BJ (cell line): ENCODE measurements at regions not wholly inside any gene's neighbourhood (a gene's known extent, or its start where the extent isn't known, plus 50 kb on each side); places are given as distances from the start of the nearest gene placed in this dataset.

Source experiments
- CTCF ChIA-PET: fragments of 350-600 bp; formaldehyde crosslinking; extraction: SDS; loops from one replicate; lab custom pipeline; 2021; ENCODE audit warnings: antibody characterized with exemption, inconsistent platforms; lab: Yijun Ruan, JAX
- POLR2A ChIA-PET: fragments of 300-600 bp; sonication (Branson Sonifier 250); formaldehyde crosslinking; extraction: SDS; loops from one replicate; lab custom pipeline; 2021; ENCODE audit warnings: antibody characterized with exemption; lab: Charles Lee
- DNase-seq: peaks from one replicate; pipeline ENCODE4 v3.0.0-alpha.2; 2011; ENCODE audit warnings: low read depth
- H3K27me3 ChIP-seq: 2 replicates; pipeline ENCODE4 v1.6.0; 2011; ENCODE audit warnings: low read length; ENCODE audit not compliant: control insufficient read depth, insufficient read depth
- H3K36me3 ChIP-seq: 2 replicates; pipeline ENCODE4 v1.5.1; 2011; ENCODE audit warnings: low read length; ENCODE audit not compliant: control insufficient read depth, insufficient read depth
- H3K4me3 ChIP-seq: 2 replicates; pipeline ENCODE4 v1.5.1; 2011; ENCODE audit warnings: low read depth, mild to moderate bottlenecking, control low read depth, low read length
- CTCF ChIP-seq: IDR thresholded peaks from 2 replicates; pipeline ENCODE4 v1.5.1; 2011; ENCODE audit warnings: low read depth, mild to moderate bottlenecking, control low read depth, inconsistent platforms, low read length, moderate library complexity; ENCODE audit not compliant: insufficient read depth

- CTCF ChIA-PET: interaction anchor here (0.7 kb wide), 1 partner anchor 668 kb away, joined by 3 read pairs; no protein-coding TSS in a partner anchor
- Histone ChIP-seq H3K27me3 (no peaks in the 10 kb centered on the region), H3K4me3 (no peak overlapping the region), H3K36me3 (no peaks in the 10 kb centered on the region)
- DNase-seq: no peak
- no peak for TF ChIP-seq CTCF
- POLR2A ChIA-PET: no interaction called here
Measured at GRCh38 chr14:26741711-26742212, 143.9 kb upstream of the NOVA1 start.

GRCh38 chr14:26743284-26743683, 145.5 kb upstream of the NOVA1 start:
- no peak for DNase-seq
- no peaks in the 10 kb centered on the region for H3K36me3 ChIP-seq
- ChIA-PET POLR2A (no interaction called here), CTCF (no interaction called here)
- H3K4me3 ChIP-seq: no peak overlapping the region
- no peak for TF ChIP-seq CTCF
- H3K27me3 ChIP-seq: no peaks in the 10 kb centered on the region

GRCh38 chr14:26744903-26745302, 147.1 kb upstream of the NOVA1 start:
- no peak for DNase-seq
- Histone ChIP-seq H3K27me3 (no peaks in the 10 kb centered on the region), H3K36me3 (no peaks in the 10 kb centered on the region), H3K4me3 (no peak overlapping the region)
- ChIA-PET POLR2A (no interaction called here), CTCF (no interaction called here)
- no peak for TF ChIP-seq CTCF

GRCh38 chr14:26761532-26761931, 163.7 kb upstream of the NOVA1 start:
- Histone ChIP-seq H3K27me3 (no peaks in the 10 kb centered on the region), H3K4me3 (no peak overlapping the region), H3K36me3 (no peaks in the 10 kb centered on the region)
- TF ChIP-seq CTCF: no peak
- no peak for DNase-seq
- CTCF ChIA-PET: no interaction called here
- POLR2A ChIA-PET: no interaction called here

- no peak for TF ChIP-seq CTCF
- no peak for DNase-seq
- Histone ChIP-seq H3K36me3 (no peaks in the 10 kb centered on the region), H3K4me3 (no peak overlapping the region), H3K27me3 (no peaks in the 10 kb centered on the region)
- ChIA-PET CTCF (no interaction called here), POLR2A (interaction anchor here (0.6 kb wide), 1 partner anchor 483 kb away, joined by 6 read pairs; no protein-coding TSS in a partner anchor)
Measured at GRCh38 chr14:26765301-26765700, 167.5 kb upstream of the NOVA1 start.
